ENCODE measurements at regions not wholly inside any gene's neighbourhood (a gene's known extent, or its start where the extent isn't known, plus 50 kb on each side); places are given as distances from the start of the nearest gene placed in this dataset.

GRCh38 chr4:176001151-176002006 lies 64.3 kb upstream of the WDR17 start:
- TF ChIP-seq CTCF (IDR thresholded peaks at IDR 0.05): no peak
- Histone ChIP-seq H3K9me3 (ENCODE audit: control insufficient read depth, insufficient read depth, low read length) (no peaks in the 10 kb centered on the region), H3K27me3 (ENCODE audit: control insufficient read depth, insufficient read depth, low read length) (peaks cover 8% of the 10 kb centered on the region), H3K4me1 (ENCODE audit: control insufficient read depth, insufficient read depth, low read length) (peaks cover 9% of the 10 kb centered on the region), H3K36me3 (ENCODE audit: control insufficient read depth, insufficient read depth, low read length) (no peaks in the 10 kb centered on the region), H3K27ac (ENCODE audit: low read length) (no peak overlapping the region), H3K4me3 (ENCODE audit: low read length) (peak overlapping the region; percentile 31)
- intact Hi-C loops (cut with micrococcal nuclease): no loop called here
- Mint-ChIP-seq H3K4me3 (no peak overlapping the region), H3K27ac (no peak overlapping the region), H3K36me3 (no peaks in the 10 kb centered on the region), H3K4me1 (peaks cover 0 to 5% of the 10 kb centered on the region in 2 donors), H3K27me3 (ENCODE audit: low read depth in 2 of 2) (peaks cover 12 to 20% of the 10 kb centered on the region in 2 donors), H3K9me3 (peaks cover 2 to 8% of the 10 kb centered on the region in 2 donors)
- WGBS (ENCODE audit: insufficient coverage): 11% methylated on average over 41 of the region's 41 CpGs
- DNase-seq (no peak), ATAC-seq (no peak)

- Histone ChIP-seq H3K27ac (ENCODE audit: low read length) (no peak overlapping the region), H3K9me3 (ENCODE audit: control insufficient read depth, insufficient read depth, low read length) (no peaks in the 10 kb centered on the region), H3K36me3 (ENCODE audit: control insufficient read depth, insufficient read depth, low read length) (no peaks in the 10 kb centered on the region), H3K4me1 (ENCODE audit: control insufficient read depth, insufficient read depth, low read length) (peaks cover 9% of the 10 kb centered on the region), H3K27me3 (ENCODE audit: control insufficient read depth, insufficient read depth, low read length) (peaks cover 8% of the 10 kb centered on the region), H3K4me3 (ENCODE audit: low read length) (peak overlapping the region; percentile 31)
- Mint-ChIP-seq H3K36me3 (no peaks in the 10 kb centered on the region), H3K27ac (no peak overlapping the region), H3K4me3 (peak overlapping the region; percentile 35), H3K9me3 (peaks cover 2 to 8% of the 10 kb centered on the region in 2 donors), H3K27me3 (ENCODE audit: low read depth in 2 of 2) (peaks cover 12 to 20% of the 10 kb centered on the region in 2 donors), H3K4me1 (peaks cover 0 to 5% of the 10 kb centered on the region in 2 donors)
- ATAC-seq (no peak), DNase-seq (no peak)
- intact Hi-C loops (cut with micrococcal nuclease): no loop called here
- no peak for TF ChIP-seq CTCF (IDR thresholded peaks at IDR 0.05)
- 1% methylated on average over 44 of the region's 44 CpGs for WGBS (ENCODE audit: insufficient coverage)
Observed at GRCh38 chr4:176002007-176002613, 63.5 kb upstream of the WDR17 start.

- 100% methylated on average over 3 of the region's 3 CpGs for WGBS (ENCODE audit: insufficient coverage)
- Mint-ChIP-seq H3K27ac (no peak overlapping the region), H3K27me3 (ENCODE audit: low read depth in 2 of 2) (peaks cover 9 to 18% of the 10 kb centered on the region in 2 donors), H3K36me3 (no peaks in the 10 kb centered on the region), H3K9me3 (peaks cover 0 to 2% of the 10 kb centered on the region in 2 donors), H3K4me3 (no peak overlapping the region), H3K4me1 (peaks cover 0 to 5% of the 10 kb centered on the region in 2 donors)
- ATAC-seq: no peak
- Histone ChIP-seq H3K9me3 (ENCODE audit: control insufficient read depth, insufficient read depth, low read length) (no peaks in the 10 kb centered on the region), H3K36me3 (ENCODE audit: control insufficient read depth, insufficient read depth, low read length) (no peaks in the 10 kb centered on the region), H3K4me3 (ENCODE audit: low read length) (no peak overlapping the region), H3K4me1 (ENCODE audit: control insufficient read depth, insufficient read depth, low read length) (peaks cover 9% of the 10 kb centered on the region), H3K27me3 (ENCODE audit: control insufficient read depth, insufficient read depth, low read length) (peaks cover 8% of the 10 kb centered on the region), H3K27ac (ENCODE audit: low read length) (no peak overlapping the region)
- no peak for TF ChIP-seq CTCF (IDR thresholded peaks at IDR 0.05)
- DNase-seq: no peak
- intact Hi-C loops (cut with micrococcal nuclease): no loop called here
Observed at GRCh38 chr4:176005766-176006165, 59.9 kb upstream of the WDR17 start.

All from natural killer cell (primary cell).